Right lobe of liver (tissue), 4 donors: ENCODE measurements at regions not wholly inside any gene's neighbourhood (a gene's known extent, or its start where the extent isn't known, plus 50 kb on each side); places are given as distances from the start of the nearest gene placed in this dataset.

Experiments used
- CTCF ChIP-seq, 4 donors: fragments of 200-600 bp in 3 of 4; fragments of 450-650 bp in 1 of 4; IDR thresholded peaks; one replicate each; pipeline versions ENCODE4 v1.5.1 to v1.8.0; 2016 to 2022; ENCODE audit warnings: antibody characterized with exemption in 4 of 4, mild to moderate bottlenecking in 2 of 4
- POLR2A ChIP-seq: fragments of 450-650 bp; IDR thresholded peaks from one replicate; pipeline ENCODE4 v1.6.1; 2017; ENCODE audit warnings: antibody characterized with exemption, mild to moderate bottlenecking
- donor health status: DM: no; HTN: no; CAD: no.
- donor health status: DM: no; HTN: no; CAD: no.
- donor health status: DM: no; HTN: yes; CAD: no.

GRCh38 chr5:116637149-116637740, 62.6 kb upstream of the SEMA6A start:
- TF ChIP-seq CTCF (IDR thresholded peaks at IDR 0.05) = no peak
- TF ChIP-seq POLR2A = no peak
